Suprapubic skin (tissue), 3 donors: ENCODE measurements at regions not wholly inside any gene's neighbourhood (a gene's known extent, or its start where the extent isn't known, plus 50 kb on each side); places are given as distances from the start of the nearest gene placed in this dataset.

Experiments used
- POLR2A ChIP-seq, 2 donors: fragments of 450-650 bp; IDR thresholded peaks; one replicate each; pipeline ENCODE4 v1.6.1; 2017; ENCODE audit warnings: antibody characterized with exemption in 2 of 2, mild to moderate bottlenecking in 2 of 2, moderate library complexity in 2 of 2
- TF ChIP-seq, protein P1 (sequence below), 2 donors: fragments of 200-600 bp in 1 of 2; fragments of 450-650 bp in 1 of 2; sonication (generic) in 1 of 2; IDR thresholded peaks; one replicate each; pipeline ENCODE4 v1.5.1; 2016 to 2019; ENCODE audit warnings: antibody characterized with exemption in 2 of 2, mild to moderate bottlenecking in 1 of 2, moderate library complexity in 1 of 2

- no peak for TF ChIP-seq POLR2A (IDR thresholded peaks at IDR 0.05)
- TF ChIP-seq, protein P1, sequence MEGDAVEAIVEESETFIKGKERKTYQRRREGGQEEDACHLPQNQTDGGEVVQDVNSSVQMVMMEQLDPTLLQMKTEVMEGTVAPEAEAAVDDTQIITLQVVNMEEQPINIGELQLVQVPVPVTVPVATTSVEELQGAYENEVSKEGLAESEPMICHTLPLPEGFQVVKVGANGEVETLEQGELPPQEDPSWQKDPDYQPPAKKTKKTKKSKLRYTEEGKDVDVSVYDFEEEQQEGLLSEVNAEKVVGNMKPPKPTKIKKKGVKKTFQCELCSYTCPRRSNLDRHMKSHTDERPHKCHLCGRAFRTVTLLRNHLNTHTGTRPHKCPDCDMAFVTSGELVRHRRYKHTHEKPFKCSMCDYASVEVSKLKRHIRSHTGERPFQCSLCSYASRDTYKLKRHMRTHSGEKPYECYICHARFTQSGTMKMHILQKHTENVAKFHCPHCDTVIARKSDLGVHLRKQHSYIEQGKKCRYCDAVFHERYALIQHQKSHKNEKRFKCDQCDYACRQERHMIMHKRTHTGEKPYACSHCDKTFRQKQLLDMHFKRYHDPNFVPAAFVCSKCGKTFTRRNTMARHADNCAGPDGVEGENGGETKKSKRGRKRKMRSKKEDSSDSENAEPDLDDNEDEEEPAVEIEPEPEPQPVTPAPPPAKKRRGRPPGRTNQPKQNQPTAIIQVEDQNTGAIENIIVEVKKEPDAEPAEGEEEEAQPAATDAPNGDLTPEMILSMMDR (IDR thresholded peaks at IDR 0.05) = no peak
These were observed 139.6 kb downstream of the C12orf75 start for GRCh38 chr12:105470102-105470501.
